Breast epithelium (tissue), 4 donors: ENCODE measurements at regions not wholly inside any gene's neighbourhood (a gene's known extent, or its start where the extent isn't known, plus 50 kb on each side); places are given as distances from the start of the nearest gene placed in this dataset.

Source experiments
- DNase-seq, 2 donors: peaks; one replicate each; pipeline ENCODE4 v3.0.0-alpha.2; 2019; ENCODE audit warnings: low spot score in 2 of 2
- H3K27ac ChIP-seq, 2 donors: fragments of 200-600 bp; sonication (generic) in 1 of 2; one replicate each; pipeline ENCODE4 v1.5.1; 2016 to 2019; ENCODE audit warnings: mild to moderate bottlenecking in 1 of 2
- H3K27me3 ChIP-seq, 2 donors: fragments of 200-600 bp; sonication (generic) in 1 of 2; one replicate each; pipeline versions ENCODE4 v1.5.1 to v1.6.0; 2017 to 2019; ENCODE audit warnings: control low read depth in 1 of 2, mild to moderate bottlenecking in 1 of 2
- H3K36me3 ChIP-seq: fragments of 200-600 bp; one replicate; pipeline ENCODE4 v1.5.1; 2019
- H3K4me1 ChIP-seq, 2 donors: fragments of 200-600 bp; sonication (generic); one replicate each; pipeline ENCODE4 v1.5.1; 2016 to 2019; ENCODE audit warnings: control low read depth in 1 of 2
- H3K4me3 ChIP-seq, 3 donors: fragments of 200-600 bp; sonication (generic); 1 replicate in 2 of 3; 2 replicates in 1 of 3; pipeline ENCODE4 v1.5.1; 2016 to 2019; ENCODE audit warnings: mild to moderate bottlenecking in 3 of 3, moderate library complexity in 2 of 3
- H3K9me3 ChIP-seq, 2 donors: fragments of 200-600 bp; sonication (generic) in 1 of 2; one replicate each; pipeline ENCODE4 v1.5.1; 2016 to 2019; ENCODE audit warnings: control low read depth in 1 of 2
- POLR2A ChIP-seq: fragments of 450-650 bp; IDR thresholded peaks from one replicate; pipeline ENCODE4 v1.6.1; 2016; ENCODE audit warnings: antibody characterized with exemption, mild to moderate bottlenecking, moderate library complexity
- POLR2AphosphoS5 ChIP-seq, 3 donors: sonication (generic); formaldehyde crosslinking; IDR thresholded peaks; one replicate each; pipeline ENCODE4 v1.6.1; 2017; ENCODE audit warnings: antibody characterized with exemption in 3 of 3
- intact Hi-C: fragments of 100-400 bp; cut with DNase I; formaldehyde crosslinking; loops from one replicate; pipeline ENCODE4 v1.15.1; 2023; ENCODE audit warnings: low total_unique reads
- TF ChIP-seq, protein P1 (sequence below), 3 donors: fragments of 450-650 bp; IDR thresholded peaks; one replicate each; pipeline ENCODE4 v1.5.1; 2016 to 2017; ENCODE audit warnings: antibody characterized with exemption in 3 of 3, mild to moderate bottlenecking in 3 of 3, moderate library complexity in 3 of 3

DNA sequence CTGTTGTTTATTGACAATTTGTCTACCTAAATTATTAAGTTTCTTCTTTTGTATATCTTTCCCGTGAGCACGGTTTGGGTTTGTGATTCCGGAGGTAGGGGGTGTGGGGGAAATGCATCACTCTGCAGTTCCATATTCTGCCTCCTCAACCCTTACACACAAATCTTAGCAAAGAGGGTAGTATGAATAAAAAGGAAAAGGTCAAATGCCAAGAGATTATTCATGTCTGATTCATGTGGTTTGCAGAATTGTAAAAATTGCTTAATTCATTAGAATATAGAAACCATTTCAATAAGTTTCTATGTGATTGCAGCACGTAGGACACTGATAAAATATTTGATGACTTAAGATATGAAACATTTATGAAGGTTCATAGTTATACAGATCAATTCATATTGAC is 601.9 kb downstream of the SEMA5A start:
- DNase-seq: no peak
- Histone ChIP-seq H3K27ac (no peak overlapping the region), H3K9me3 (peaks cover 0 to 6% of the 10 kb centered on the region in 2 donors), H3K36me3 (no peaks in the 10 kb centered on the region), H3K4me3 (no peak overlapping the region), H3K27me3 (no peaks in the 10 kb centered on the region), H3K4me1 (no peaks in the 10 kb centered on the region)
- TF ChIP-seq, protein P1, sequence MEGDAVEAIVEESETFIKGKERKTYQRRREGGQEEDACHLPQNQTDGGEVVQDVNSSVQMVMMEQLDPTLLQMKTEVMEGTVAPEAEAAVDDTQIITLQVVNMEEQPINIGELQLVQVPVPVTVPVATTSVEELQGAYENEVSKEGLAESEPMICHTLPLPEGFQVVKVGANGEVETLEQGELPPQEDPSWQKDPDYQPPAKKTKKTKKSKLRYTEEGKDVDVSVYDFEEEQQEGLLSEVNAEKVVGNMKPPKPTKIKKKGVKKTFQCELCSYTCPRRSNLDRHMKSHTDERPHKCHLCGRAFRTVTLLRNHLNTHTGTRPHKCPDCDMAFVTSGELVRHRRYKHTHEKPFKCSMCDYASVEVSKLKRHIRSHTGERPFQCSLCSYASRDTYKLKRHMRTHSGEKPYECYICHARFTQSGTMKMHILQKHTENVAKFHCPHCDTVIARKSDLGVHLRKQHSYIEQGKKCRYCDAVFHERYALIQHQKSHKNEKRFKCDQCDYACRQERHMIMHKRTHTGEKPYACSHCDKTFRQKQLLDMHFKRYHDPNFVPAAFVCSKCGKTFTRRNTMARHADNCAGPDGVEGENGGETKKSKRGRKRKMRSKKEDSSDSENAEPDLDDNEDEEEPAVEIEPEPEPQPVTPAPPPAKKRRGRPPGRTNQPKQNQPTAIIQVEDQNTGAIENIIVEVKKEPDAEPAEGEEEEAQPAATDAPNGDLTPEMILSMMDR (IDR thresholded peaks at IDR 0.05): no peak
- TF ChIP-seq POLR2AphosphoS5 (IDR thresholded peaks at IDR 0.05): no peak
- no peak for TF ChIP-seq POLR2A
- intact Hi-C loops: no loop called here

DNA sequence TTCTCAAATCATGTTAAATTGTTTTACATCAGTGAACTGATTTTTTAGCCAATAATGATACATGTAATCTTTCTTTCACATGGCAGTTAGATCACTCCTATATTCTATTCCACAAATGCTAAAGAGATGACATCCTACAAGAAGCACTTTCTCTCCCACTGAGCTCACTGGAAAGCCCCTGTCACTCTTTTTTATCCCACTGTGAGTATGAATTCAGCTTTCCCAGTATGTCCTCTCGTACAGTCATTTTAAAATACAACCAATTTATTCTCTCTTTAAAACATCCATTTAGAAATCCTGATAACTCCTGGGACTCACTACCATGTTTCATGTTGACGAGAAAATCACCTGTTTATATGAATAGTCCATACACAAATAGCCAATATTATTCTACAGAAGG is 599.9 kb downstream of the SEMA5A start:
- H3K27ac ChIP-seq: no peak overlapping the region
- H3K4me3 ChIP-seq: no peak overlapping the region
- no peaks in the 10 kb centered on the region for H3K36me3 ChIP-seq
- H3K9me3 ChIP-seq: peaks cover 0 to under 1% of the 10 kb centered on the region in 2 donors
- DNase-seq: no peak
- no peak for TF ChIP-seq POLR2A
- TF ChIP-seq, protein P1 (IDR thresholded peaks at IDR 0.05): no peak
- TF ChIP-seq POLR2AphosphoS5 (IDR thresholded peaks at IDR 0.05): no peak
- intact Hi-C loops: no loop called here
- no peaks in the 10 kb centered on the region for H3K4me1 ChIP-seq
- no peaks in the 10 kb centered on the region for H3K27me3 ChIP-seq

DNA sequence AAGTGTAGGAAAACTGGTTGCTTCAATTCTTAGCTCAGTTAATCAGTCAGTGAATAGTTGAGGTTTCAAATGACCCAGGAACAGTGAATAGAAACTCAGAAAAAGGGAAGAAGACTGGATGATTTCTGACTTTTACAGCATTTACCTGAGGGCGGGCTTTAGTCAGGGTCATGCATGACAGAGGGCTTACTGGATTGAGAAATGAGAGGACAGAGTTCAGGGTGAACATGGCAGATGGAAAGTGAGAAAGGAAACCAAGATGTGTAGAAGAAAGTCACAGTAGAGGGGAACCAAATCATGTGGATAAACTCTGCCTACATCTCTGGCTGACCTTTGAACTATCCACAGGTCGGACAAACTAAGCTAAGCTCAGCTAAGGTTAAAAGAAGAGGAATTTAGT is 596.0 kb downstream of the SEMA5A start:
- no peak for DNase-seq
- intact Hi-C loops: no loop called here
- no peaks in the 10 kb centered on the region for H3K9me3 ChIP-seq

DNA sequence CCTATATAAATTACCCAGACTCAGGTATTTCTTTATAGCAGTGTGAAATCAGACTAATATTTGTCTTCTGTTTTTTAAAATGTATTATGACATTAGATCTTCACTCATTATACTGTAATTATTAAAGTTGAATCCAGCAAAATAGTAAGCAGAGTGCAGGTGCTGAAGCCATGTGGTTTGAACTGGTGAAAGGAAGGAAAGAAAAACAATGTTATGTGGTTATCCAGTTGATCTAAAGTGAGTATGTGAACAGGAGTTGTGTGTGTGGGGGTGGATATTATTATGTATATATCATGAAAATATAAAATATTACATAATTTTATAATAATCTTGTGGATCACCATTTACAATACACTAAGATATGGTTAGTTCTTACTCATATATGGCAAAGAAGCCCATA is 593.7 kb downstream of the SEMA5A start:
- no peak for DNase-seq
- H3K4me3 ChIP-seq: no peak overlapping the region
- no peaks in the 10 kb centered on the region for H3K27me3 ChIP-seq
- no peaks in the 10 kb centered on the region for H3K4me1 ChIP-seq
- no peak overlapping the region for H3K27ac ChIP-seq
- intact Hi-C loops: no loop called here
- no peaks in the 10 kb centered on the region for H3K9me3 ChIP-seq
- TF ChIP-seq, protein P1 (IDR thresholded peaks at IDR 0.05): no peak
- no peak for TF ChIP-seq POLR2A
- no peak for TF ChIP-seq POLR2AphosphoS5 (IDR thresholded peaks at IDR 0.05)
- H3K36me3 ChIP-seq: no peaks in the 10 kb centered on the region

More for the DNA sequence above, 596.0 kb downstream of the SEMA5A start:
- H3K4me1 ChIP-seq: no peaks in the 10 kb centered on the region
- H3K27ac ChIP-seq: no peak overlapping the region
- no peaks in the 10 kb centered on the region for H3K36me3 ChIP-seq
- TF ChIP-seq, protein P1 (IDR thresholded peaks at IDR 0.05): no peak
- TF ChIP-seq POLR2A: no peak
- no peak for TF ChIP-seq POLR2AphosphoS5 (IDR thresholded peaks at IDR 0.05)
- H3K4me3 ChIP-seq: no peak overlapping the region
- H3K27me3 ChIP-seq: no peaks in the 10 kb centered on the region

DNA sequence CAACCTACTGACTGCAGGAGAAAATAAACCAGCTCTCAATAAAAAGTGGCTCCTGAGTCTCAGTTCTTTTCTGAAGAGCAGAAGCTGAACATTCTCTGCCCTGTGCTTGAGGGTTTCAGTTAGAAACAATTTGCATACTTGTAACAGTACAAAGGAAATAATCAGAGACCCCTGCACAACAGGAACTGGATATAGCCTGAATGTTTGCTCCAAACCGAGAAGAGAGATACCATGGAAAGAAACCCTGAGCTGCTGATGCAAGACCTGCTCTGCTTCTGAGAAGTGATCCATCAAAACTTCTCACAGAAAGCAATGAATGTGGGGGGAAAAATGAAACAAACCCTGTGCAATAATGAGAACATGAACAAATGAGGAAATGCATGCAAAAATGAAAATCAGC is 592.9 kb downstream of the SEMA5A start:
- intact Hi-C loops: no loop called here
- Histone ChIP-seq H3K27me3 (no peaks in the 10 kb centered on the region), H3K4me1 (no peaks in the 10 kb centered on the region), H3K9me3 (no peaks in the 10 kb centered on the region), H3K27ac (no peak overlapping the region), H3K4me3 (no peak overlapping the region), H3K36me3 (no peaks in the 10 kb centered on the region)
- no peak for DNase-seq
- TF ChIP-seq POLR2A (no peak), POLR2AphosphoS5 (IDR thresholded peaks at IDR 0.05) (no peak)
- TF ChIP-seq, protein P1 (IDR thresholded peaks at IDR 0.05): no peak
